Ovary (tissue), 3 donors: ENCODE measurements at regions not wholly inside any gene's neighbourhood (a gene's known extent, or its start where the extent isn't known, plus 50 kb on each side); places are given as distances from the start of the nearest gene placed in this dataset.

Source experiments
- POLR2A ChIP-seq: fragments of 450-650 bp; IDR thresholded peaks from one replicate; pipeline ENCODE4 v1.6.1; 2017; ENCODE audit warnings: antibody characterized with exemption, mild to moderate bottlenecking, moderate library complexity
- TF ChIP-seq, protein P1 (sequence below), 3 donors: fragments of 450-650 bp in 2 of 3; fragments of 200-600 bp in 1 of 3; IDR thresholded peaks; one replicate each; pipeline versions ENCODE4 v1.5.1 to v1.8.0; 2016 to 2022; ENCODE audit warnings: antibody characterized with exemption in 3 of 3, mild to moderate bottlenecking in 1 of 3
- donor health status: DM: no; HTN: no; CAD: no.

DNA sequence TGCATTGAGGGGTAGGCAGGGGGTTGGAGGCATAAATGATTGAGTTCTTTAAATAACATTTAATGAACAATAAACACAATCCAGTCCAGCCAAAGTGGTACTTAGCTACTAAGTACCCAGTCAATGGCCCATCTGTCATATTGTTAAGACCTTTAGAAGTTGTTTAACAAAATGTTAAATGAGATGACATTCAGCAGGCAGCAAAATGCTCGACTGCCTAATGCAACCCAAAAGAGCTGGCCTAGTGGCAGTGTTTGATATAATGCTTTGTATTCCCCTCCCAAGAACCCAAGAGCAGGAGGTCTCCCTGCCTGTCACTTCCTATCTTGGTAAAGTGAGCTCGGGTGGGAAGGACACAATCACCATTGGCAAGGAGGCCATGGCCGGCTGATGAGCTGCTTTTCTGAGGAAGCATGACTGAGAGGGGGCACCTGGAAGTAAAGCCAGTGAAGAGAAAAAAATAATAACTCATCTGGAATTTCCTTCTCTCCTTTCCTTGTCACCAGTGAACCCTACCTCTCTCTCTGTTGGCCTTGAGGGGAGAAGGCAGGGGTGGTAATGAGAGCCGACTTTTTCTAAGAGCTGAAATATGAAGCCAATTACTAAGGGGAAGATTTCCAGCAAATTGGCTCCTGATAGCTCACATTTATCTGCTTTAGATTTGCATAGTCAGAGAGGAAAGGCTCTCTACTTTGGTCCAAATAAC, 140.6 kb downstream of the C1D start:
- TF ChIP-seq, protein P1, sequence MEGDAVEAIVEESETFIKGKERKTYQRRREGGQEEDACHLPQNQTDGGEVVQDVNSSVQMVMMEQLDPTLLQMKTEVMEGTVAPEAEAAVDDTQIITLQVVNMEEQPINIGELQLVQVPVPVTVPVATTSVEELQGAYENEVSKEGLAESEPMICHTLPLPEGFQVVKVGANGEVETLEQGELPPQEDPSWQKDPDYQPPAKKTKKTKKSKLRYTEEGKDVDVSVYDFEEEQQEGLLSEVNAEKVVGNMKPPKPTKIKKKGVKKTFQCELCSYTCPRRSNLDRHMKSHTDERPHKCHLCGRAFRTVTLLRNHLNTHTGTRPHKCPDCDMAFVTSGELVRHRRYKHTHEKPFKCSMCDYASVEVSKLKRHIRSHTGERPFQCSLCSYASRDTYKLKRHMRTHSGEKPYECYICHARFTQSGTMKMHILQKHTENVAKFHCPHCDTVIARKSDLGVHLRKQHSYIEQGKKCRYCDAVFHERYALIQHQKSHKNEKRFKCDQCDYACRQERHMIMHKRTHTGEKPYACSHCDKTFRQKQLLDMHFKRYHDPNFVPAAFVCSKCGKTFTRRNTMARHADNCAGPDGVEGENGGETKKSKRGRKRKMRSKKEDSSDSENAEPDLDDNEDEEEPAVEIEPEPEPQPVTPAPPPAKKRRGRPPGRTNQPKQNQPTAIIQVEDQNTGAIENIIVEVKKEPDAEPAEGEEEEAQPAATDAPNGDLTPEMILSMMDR (IDR thresholded peaks at IDR 0.05): no peak
- no peak for TF ChIP-seq POLR2A
